GM18951 (cell line): ENCODE measurements at regions not wholly inside any gene's neighbourhood (a gene's known extent, or its start where the extent isn't known, plus 50 kb on each side); places are given as distances from the start of the nearest gene placed in this dataset.

Experiments
- POLR2A ChIP-seq: IDR thresholded peaks from 4 replicates; pipeline ENCODE4 v1.6.1; 2011; ENCODE audit warnings: mild to moderate bottlenecking; ENCODE audit not compliant: insufficient read length, insufficient read depth; ENCODE audit errors: extremely low read depth
- in situ Hi-C: fragments of 300-500 bp; cut with MboI; formaldehyde crosslinking; loops from one replicate; pipeline ENCODE4 v1.12.0; 2022; ENCODE audit warnings: low sequenced_read_pairs, mixed read lengths, inconsistent platforms; ENCODE audit not compliant: unreplicated experiment

GRCh38 chr2:180461761-180462160, 454.7 kb upstream of the CWC22 start:
- in situ Hi-C loops = no loop called here
- TF ChIP-seq POLR2A = no peak

GRCh38 chr2:180456801-180457200, 449.7 kb upstream of the CWC22 start:
- TF ChIP-seq POLR2A = no peak
- in situ Hi-C loops = no loop called here

GRCh38 chr2:180450841-180451240, 443.7 kb upstream of the CWC22 start:
- TF ChIP-seq POLR2A = no peak

GRCh38 chr2:180449171-180449915, 442.2 kb upstream of the CWC22 start:
- in situ Hi-C loops = no loop called here
- TF ChIP-seq POLR2A = no peak

More at GRCh38 chr2:180450841-180451240, 443.7 kb upstream of the CWC22 start:
- in situ Hi-C loops = no loop called here

- no peak for TF ChIP-seq POLR2A
- in situ Hi-C loops = no loop called here
These were observed 439.4 kb upstream of the CWC22 start for GRCh38 chr2:180446492-180446891.

GRCh38 chr2:180443888-180444287, 436.8 kb upstream of the CWC22 start:
- TF ChIP-seq POLR2A = no peak
- in situ Hi-C loops = no loop called here

GRCh38 chr2:180442860-180443644, 436.0 kb upstream of the CWC22 start:
- no peak for TF ChIP-seq POLR2A
- in situ Hi-C loops = no loop called here

GRCh38 chr2:180419212-180419611, 412.1 kb upstream of the CWC22 start:
- TF ChIP-seq POLR2A = no peak
- in situ Hi-C loops = no loop called here

- no peak for TF ChIP-seq POLR2A
- in situ Hi-C loops = no loop called here
These were observed 409.5 kb upstream of the CWC22 start for GRCh38 chr2:180416627-180417026.

- in situ Hi-C loops = no loop called here
- no peak for TF ChIP-seq POLR2A
These were observed 406.2 kb upstream of the CWC22 start for GRCh38 chr2:180413336-180413735.

- TF ChIP-seq POLR2A = no peak
- in situ Hi-C loops = no loop called here
These were observed 405.1 kb upstream of the CWC22 start for GRCh38 chr2:180412219-180412618.

GRCh38 chr2:180411661-180412060, 404.6 kb upstream of the CWC22 start:
- no peak for TF ChIP-seq POLR2A
- in situ Hi-C loops = no loop called here

GRCh38 chr2:180406687-180407086, 399.6 kb upstream of the CWC22 start:
- in situ Hi-C loops = no loop called here
- TF ChIP-seq POLR2A = no peak

GRCh38 chr2:180405520-180405919, 398.4 kb upstream of the CWC22 start:
- in situ Hi-C loops = no loop called here
- TF ChIP-seq POLR2A = no peak
